Ovary (tissue), 7 donors: ENCODE measurements at regions not wholly inside any gene's neighbourhood (a gene's known extent, or its start where the extent isn't known, plus 50 kb on each side); places are given as distances from the start of the nearest gene placed in this dataset.

Experiments used
- DNase-seq, 5 donors: peaks; one replicate each; pipeline ENCODE4 v3.0.0-alpha.2; 2019 to 2020
- H3K27ac ChIP-seq, 2 donors: fragments of 200-600 bp; one replicate each; pipeline versions ENCODE4 v1.5.1 to v1.8.0; 2019 to 2022
- H3K27me3 ChIP-seq: fragments of 200-600 bp; one replicate; pipeline ENCODE4 v1.8.0; 2022
- H3K36me3 ChIP-seq: fragments of 200-600 bp; sonication (generic); one replicate; pipeline ENCODE4 v1.5.1; 2019
- H3K4me1 ChIP-seq: one replicate; pipeline ENCODE4 v1.8.1; 2013; ENCODE audit warnings: mild to moderate bottlenecking, moderate library complexity; ENCODE audit not compliant: insufficient read depth
- H3K4me3 ChIP-seq: fragments of 200-600 bp; sonication (generic); one replicate; pipeline ENCODE4 v1.5.1; 2017
- H3K9me3 ChIP-seq, 2 donors: fragments of 200-600 bp in 1 of 2; sonication (generic) in 1 of 2; one replicate each; pipeline versions ENCODE4 v1.5.1 to v1.8.1; 2013 to 2019; ENCODE audit warnings: mild to moderate bottlenecking in 1 of 2, moderate library complexity in 1 of 2
- CTCF ChIP-seq, 3 donors: fragments of 450-650 bp in 2 of 3; fragments of 200-600 bp in 1 of 3; IDR thresholded peaks; one replicate each; pipeline versions ENCODE4 v1.5.1 to v1.8.0; 2016 to 2022; ENCODE audit warnings: antibody characterized with exemption in 3 of 3, mild to moderate bottlenecking in 1 of 3
- EP300 ChIP-seq: sonication (generic); formaldehyde crosslinking; IDR thresholded peaks from one replicate; pipeline ENCODE4 v1.6.1; 2017; ENCODE audit warnings: antibody characterized with exemption
- POLR2A ChIP-seq: fragments of 450-650 bp; IDR thresholded peaks from one replicate; pipeline ENCODE4 v1.6.1; 2017; ENCODE audit warnings: antibody characterized with exemption, mild to moderate bottlenecking, moderate library complexity
- WGBS, 3 donors: extraction: QIAGEN DNeasy Blood & Tissue Kit in 1 of 3; methylation state at CpG; one replicate each; pipeline versions ENCODE4 v1.1.5 to v1.1.7; 2013 to 2017; 5-methylcytosine and 5-hydroxymethylcytosine counted together
- intact Hi-C, 4 donors: fragments of 100-400 bp; cut with DNase I; formaldehyde crosslinking; loops; one replicate each; pipeline versions ENCODE4 v1.11.0 to v1.15.1; 2022 to 2023
- donor health status: DM: no; HTN: no; CAD: no; lungs with moderate emphysema.
- donor health status: DM: no; HTN: no; CAD: no.
- donor health status: Bipolar disorder and iron deficiency.
- donor health status: DM: no; HTN: no; CAD: no.
- donor health status: DM: yes; HTN: yes; CAD: no.

GRCh38 chr14:50045837-50046236 lies 70.5 kb downstream of the VCPKMT start:
- Histone ChIP-seq H3K4me1 (no peaks in the 10 kb centered on the region), H3K9me3 (no peaks in the 10 kb centered on the region), H3K4me3 (no peak overlapping the region), H3K27ac (no peak overlapping the region), H3K27me3 (no peaks in the 10 kb centered on the region), H3K36me3 (no peaks in the 10 kb centered on the region)
- intact Hi-C loops, result no loop called here
- TF ChIP-seq EP300 (no peak), CTCF (IDR thresholded peaks at IDR 0.05) (no peak), POLR2A (no peak)
- WGBS, 3 donors, result 96 to 98% (median 98%) methylated on average over 2 of the region's 2 CpGs
- no peak for DNase-seq

GRCh38 chr14:50047274-50047676 lies 69.1 kb downstream of the VCPKMT start:
- intact Hi-C loops, result no loop called here
- DNase-seq, result no peak
- H3K4me1 ChIP-seq, result no peaks in the 10 kb centered on the region
- no peak for TF ChIP-seq EP300
- TF ChIP-seq CTCF (IDR thresholded peaks at IDR 0.05), result no peak
- TF ChIP-seq POLR2A, result no peak
- no peaks in the 10 kb centered on the region for H3K27me3 ChIP-seq
- no peaks in the 10 kb centered on the region for H3K9me3 ChIP-seq
- no peaks in the 10 kb centered on the region for H3K36me3 ChIP-seq
- no peak overlapping the region for H3K4me3 ChIP-seq
- H3K27ac ChIP-seq, result no peak overlapping the region

- no peak for DNase-seq
- H3K27me3 ChIP-seq, result no peaks in the 10 kb centered on the region
- intact Hi-C loops, result no loop called here
- TF ChIP-seq POLR2A (no peak), CTCF (IDR thresholded peaks at IDR 0.05) (no peak), EP300 (no peak)
- H3K9me3 ChIP-seq, result no peaks in the 10 kb centered on the region
- no peak overlapping the region for H3K27ac ChIP-seq
- no peaks in the 10 kb centered on the region for H3K36me3 ChIP-seq
- H3K4me1 ChIP-seq, result no peaks in the 10 kb centered on the region
- no peak overlapping the region for H3K4me3 ChIP-seq
- 90 to 94% (median 91%) methylated on average over 4 of the region's 4 CpGs for WGBS, 3 donors
These were observed 67.3 kb downstream of the VCPKMT start for GRCh38 chr14:50049093-50049492.

GRCh38 chr14:50049703-50050570 lies 66.4 kb downstream of the VCPKMT start:
- WGBS, 3 donors, result 94 to 96% (median 95%) methylated on average over 20 of the region's 20 CpGs
- H3K27ac ChIP-seq, result no peak overlapping the region
- no peak overlapping the region for H3K4me3 ChIP-seq
- H3K4me1 ChIP-seq, result no peaks in the 10 kb centered on the region
- H3K27me3 ChIP-seq, result no peaks in the 10 kb centered on the region
- TF ChIP-seq EP300 (no peak), POLR2A (no peak), CTCF (IDR thresholded peaks at IDR 0.05) (no peak)
- intact Hi-C loops, result no loop called here
- no peaks in the 10 kb centered on the region for H3K36me3 ChIP-seq
- DNase-seq, result no peak
- H3K9me3 ChIP-seq, result no peaks in the 10 kb centered on the region
